ENCODE measurements at regions not wholly inside any gene's neighbourhood (a gene's known extent, or its start where the extent isn't known, plus 50 kb on each side); places are given as distances from the start of the nearest gene placed in this dataset.

GRCh38 chr5:138663009-138663408 is 87.8 kb upstream of the HSPA9 start:
- H3K36me3 ChIP-seq, result no peaks in the 10 kb centered on the region
- intact Hi-C loops (cut with DNase I; ENCODE audit: low total_unique reads), result no loop called here
- 40 to 62% (median 50%) methylated on average over 5 of the region's 5 CpGs for WGBS, 5 donors
- no peak overlapping the region for H3K4me3 ChIP-seq
- no peaks in the 10 kb centered on the region for H3K9me3 ChIP-seq
- peaks cover 0 to 16% (median 0%) of the 10 kb centered on the region in 3 donors for H3K27me3 ChIP-seq
- H3K27ac ChIP-seq, result no peak overlapping the region
- TF ChIP-seq, protein P1, sequence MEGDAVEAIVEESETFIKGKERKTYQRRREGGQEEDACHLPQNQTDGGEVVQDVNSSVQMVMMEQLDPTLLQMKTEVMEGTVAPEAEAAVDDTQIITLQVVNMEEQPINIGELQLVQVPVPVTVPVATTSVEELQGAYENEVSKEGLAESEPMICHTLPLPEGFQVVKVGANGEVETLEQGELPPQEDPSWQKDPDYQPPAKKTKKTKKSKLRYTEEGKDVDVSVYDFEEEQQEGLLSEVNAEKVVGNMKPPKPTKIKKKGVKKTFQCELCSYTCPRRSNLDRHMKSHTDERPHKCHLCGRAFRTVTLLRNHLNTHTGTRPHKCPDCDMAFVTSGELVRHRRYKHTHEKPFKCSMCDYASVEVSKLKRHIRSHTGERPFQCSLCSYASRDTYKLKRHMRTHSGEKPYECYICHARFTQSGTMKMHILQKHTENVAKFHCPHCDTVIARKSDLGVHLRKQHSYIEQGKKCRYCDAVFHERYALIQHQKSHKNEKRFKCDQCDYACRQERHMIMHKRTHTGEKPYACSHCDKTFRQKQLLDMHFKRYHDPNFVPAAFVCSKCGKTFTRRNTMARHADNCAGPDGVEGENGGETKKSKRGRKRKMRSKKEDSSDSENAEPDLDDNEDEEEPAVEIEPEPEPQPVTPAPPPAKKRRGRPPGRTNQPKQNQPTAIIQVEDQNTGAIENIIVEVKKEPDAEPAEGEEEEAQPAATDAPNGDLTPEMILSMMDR (IDR thresholded peaks at IDR 0.05), result no peak
- no peak for TF ChIP-seq EP300 (IDR thresholded peaks at IDR 0.05)
- H3K4me1 ChIP-seq, result peaks cover 0 to 5% (median 0%) of the 10 kb centered on the region in 4 donors
- peak in 1 of 2 donors; percentile 27 for DNase-seq

DNA sequence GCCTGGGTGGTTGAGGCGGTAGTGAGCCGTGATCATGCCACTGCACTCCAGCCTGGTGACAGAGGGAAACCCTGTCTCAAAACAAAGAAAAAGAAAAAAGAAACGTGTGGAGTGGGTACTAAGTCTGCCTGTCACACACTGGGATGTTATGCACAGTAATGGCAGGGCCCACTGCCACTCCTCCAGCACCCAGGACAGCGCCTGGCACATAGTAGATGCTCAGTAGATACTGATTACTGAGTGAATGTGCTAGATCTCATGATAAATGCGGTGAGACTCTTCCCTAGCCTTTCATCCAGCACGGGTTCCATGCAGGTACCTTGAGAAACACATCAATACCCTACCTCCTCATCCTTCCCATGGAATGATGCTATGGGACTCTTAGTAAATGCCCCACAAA is 87.4 kb upstream of the HSPA9 start:
- Histone ChIP-seq H3K27me3 (peaks cover 0 to 19% (median 0%) of the 10 kb centered on the region in 3 donors), H3K4me3 (no peak overlapping the region), H3K27ac (no peak overlapping the region), H3K9me3 (no peaks in the 10 kb centered on the region), H3K4me1 (peaks cover 0 to 5% (median 0%) of the 10 kb centered on the region in 4 donors), H3K36me3 (no peaks in the 10 kb centered on the region)
- WGBS, 5 donors, result 81 to 89% (median 86%) methylated on average over 6 of the region's 6 CpGs
- DNase-seq, result no peak
- TF ChIP-seq, protein P1 (IDR thresholded peaks at IDR 0.05), result no peak
- TF ChIP-seq POLR2A (IDR thresholded peaks at IDR 0.05) (no peak), EP300 (IDR thresholded peaks at IDR 0.05) (no peak), POLR2AphosphoS5 (IDR thresholded peaks at IDR 0.05) (no peak)
- intact Hi-C loops (cut with DNase I; ENCODE audit: low total_unique reads), result no loop called here

- Histone ChIP-seq H3K36me3 (no peaks in the 10 kb centered on the region), H3K27ac (no peak overlapping the region), H3K27me3 (peaks cover 0 to 23% (median 0%) of the 10 kb centered on the region in 3 donors), H3K4me3 (no peak overlapping the region), H3K9me3 (no peaks in the 10 kb centered on the region), H3K4me1 (peaks cover 0 to 5% (median 1%) of the 10 kb centered on the region in 4 donors)
- DNase-seq, result peak in 1 of 2 donors; percentile 25
- intact Hi-C loops (cut with DNase I; ENCODE audit: low total_unique reads), result no loop called here
- TF ChIP-seq EP300 (IDR thresholded peaks at IDR 0.05), result no peak
- TF ChIP-seq, protein P1 (IDR thresholded peaks at IDR 0.05), result no peak
- TF ChIP-seq POLR2AphosphoS5 (IDR thresholded peaks at IDR 0.05), result no peak
- no peak for TF ChIP-seq POLR2A (IDR thresholded peaks at IDR 0.05)
- 43 to 65% (median 53%) methylated on average over 5 of the region's 5 CpGs for WGBS, 5 donors
These were observed 86.8 kb upstream of the HSPA9 start for GRCh38 chr5:138661991-138662434.

- Histone ChIP-seq H3K4me1 (peaks cover 0 to 5% (median 2%) of the 10 kb centered on the region in 4 donors), H3K27me3 (peaks cover 0 to 29% (median 0%) of the 10 kb centered on the region in 3 donors), H3K4me3 (no peak overlapping the region), H3K27ac (no peak overlapping the region), H3K9me3 (no peaks in the 10 kb centered on the region), H3K36me3 (no peaks in the 10 kb centered on the region)
- 88 to 94% (median 92%) methylated on average over 16 to 19 of the region's 19 CpGs for WGBS, 5 donors
- intact Hi-C loops (cut with DNase I; ENCODE audit: low total_unique reads), result no loop called here
- DNase-seq, result no peak
- TF ChIP-seq, protein P1 (IDR thresholded peaks at IDR 0.05), result no peak
- TF ChIP-seq POLR2A (IDR thresholded peaks at IDR 0.05), result no peak
- no peak for TF ChIP-seq POLR2AphosphoS5 (IDR thresholded peaks at IDR 0.05)
- no peak for TF ChIP-seq EP300 (IDR thresholded peaks at IDR 0.05)
These were observed 86.2 kb upstream of the HSPA9 start for GRCh38 chr5:138661291-138661960.

Measured in stomach (tissue), 8 donors.